GM12865 (cell line): ENCODE measurements at regions not wholly inside any gene's neighbourhood (a gene's known extent, or its start where the extent isn't known, plus 50 kb on each side); places are given as distances from the start of the nearest gene placed in this dataset.
"Not testable (repeated sequence)": the region's sequence is repeated elsewhere in the genome, so short reads cannot be mapped to it uniquely, and the experiment has no call there.

Source experiments
- DNase-seq: peaks from one replicate; pipeline ENCODE4 v3.0.0; 2010; ENCODE audit warnings: low read depth
- H3K4me3 ChIP-seq: 2 replicates; pipeline ENCODE4 v1.5.1; 2011; ENCODE audit warnings: mild to moderate bottlenecking, low read depth, low read length, control low read depth
- TF ChIP-seq, protein P1 (sequence below): IDR thresholded peaks from 2 replicates; pipeline ENCODE4 v1.5.1; 2011; ENCODE audit warnings: low read length, control low read depth, low read depth, inconsistent platforms; ENCODE audit not compliant: insufficient read depth; ENCODE audit errors: missing control alignments

DNA sequence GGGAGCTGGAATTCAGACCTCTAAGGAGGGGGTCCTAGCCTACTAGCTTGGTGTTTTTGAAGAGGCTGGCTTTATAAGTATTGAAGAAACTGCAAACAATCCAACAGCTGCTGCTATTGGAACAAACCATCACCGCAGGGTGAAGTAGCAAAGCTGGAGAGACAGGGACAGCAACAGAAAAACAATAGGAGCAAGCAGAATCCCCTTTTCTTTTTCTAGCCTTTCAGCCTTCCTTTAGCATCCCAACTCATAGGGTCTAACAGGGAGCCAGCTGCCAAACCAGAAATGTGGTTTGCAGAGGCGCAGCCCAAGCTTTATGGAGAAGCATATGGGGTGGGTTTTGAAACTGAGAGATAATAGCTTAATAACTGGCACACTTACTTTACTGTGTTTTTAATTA is 106.2 kb upstream of the CHMP2B start:
- no peak for DNase-seq
- TF ChIP-seq, protein P1, sequence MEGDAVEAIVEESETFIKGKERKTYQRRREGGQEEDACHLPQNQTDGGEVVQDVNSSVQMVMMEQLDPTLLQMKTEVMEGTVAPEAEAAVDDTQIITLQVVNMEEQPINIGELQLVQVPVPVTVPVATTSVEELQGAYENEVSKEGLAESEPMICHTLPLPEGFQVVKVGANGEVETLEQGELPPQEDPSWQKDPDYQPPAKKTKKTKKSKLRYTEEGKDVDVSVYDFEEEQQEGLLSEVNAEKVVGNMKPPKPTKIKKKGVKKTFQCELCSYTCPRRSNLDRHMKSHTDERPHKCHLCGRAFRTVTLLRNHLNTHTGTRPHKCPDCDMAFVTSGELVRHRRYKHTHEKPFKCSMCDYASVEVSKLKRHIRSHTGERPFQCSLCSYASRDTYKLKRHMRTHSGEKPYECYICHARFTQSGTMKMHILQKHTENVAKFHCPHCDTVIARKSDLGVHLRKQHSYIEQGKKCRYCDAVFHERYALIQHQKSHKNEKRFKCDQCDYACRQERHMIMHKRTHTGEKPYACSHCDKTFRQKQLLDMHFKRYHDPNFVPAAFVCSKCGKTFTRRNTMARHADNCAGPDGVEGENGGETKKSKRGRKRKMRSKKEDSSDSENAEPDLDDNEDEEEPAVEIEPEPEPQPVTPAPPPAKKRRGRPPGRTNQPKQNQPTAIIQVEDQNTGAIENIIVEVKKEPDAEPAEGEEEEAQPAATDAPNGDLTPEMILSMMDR: no peak
- H3K4me3 ChIP-seq: no peak overlapping the region

- TF ChIP-seq, protein P1: no peak
- DNase-seq: no peak
- H3K4me3 ChIP-seq: no peak overlapping the region
Observed at GRCh38 chr3:87120236-87120635, 106.9 kb upstream of the CHMP2B start.

GRCh38 chr3:87109465-87109864 is 117.6 kb upstream of the CHMP2B start:
- TF ChIP-seq, protein P1: no peak
- H3K4me3 ChIP-seq: no peak overlapping the region
- DNase-seq: no peak

DNA sequence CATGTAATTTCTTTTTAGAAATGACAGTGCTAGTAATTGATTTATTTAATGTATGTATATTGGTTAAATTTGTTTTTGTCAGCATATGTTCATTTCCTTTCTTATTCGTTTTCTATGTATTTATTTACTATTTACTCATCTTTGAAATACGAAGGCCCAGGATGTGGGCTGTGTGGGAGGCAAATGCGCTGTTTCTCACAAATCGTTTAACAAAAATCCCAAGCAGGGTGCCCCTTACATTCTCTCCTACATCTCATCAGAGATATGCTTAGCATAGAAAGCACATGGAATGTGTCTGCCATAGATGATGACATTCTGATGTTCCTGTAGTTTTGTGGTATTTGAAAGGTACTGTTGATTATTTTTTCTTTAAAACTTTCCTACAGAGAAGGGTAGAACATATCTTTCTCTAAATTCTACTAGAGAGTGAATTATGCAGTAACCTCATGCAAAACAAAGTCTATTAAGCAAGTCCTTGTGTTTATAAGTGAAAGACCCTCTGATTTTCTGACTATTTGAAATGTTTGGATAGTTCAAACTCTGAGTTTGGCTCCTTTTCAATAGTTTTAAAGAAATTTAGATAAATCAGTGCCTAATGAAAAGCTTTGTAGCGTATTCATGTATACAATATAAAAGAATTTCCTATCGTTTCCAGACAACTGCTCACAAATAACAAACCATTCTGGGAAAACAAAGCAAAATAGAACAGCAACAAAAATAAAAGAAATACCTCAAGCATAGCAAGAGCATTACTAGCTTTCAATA is 111.1 kb upstream of the VGLL3 start:
- TF ChIP-seq, protein P1: no peak
- no peak overlapping the region for H3K4me3 ChIP-seq
- DNase-seq: no peak

DNA sequence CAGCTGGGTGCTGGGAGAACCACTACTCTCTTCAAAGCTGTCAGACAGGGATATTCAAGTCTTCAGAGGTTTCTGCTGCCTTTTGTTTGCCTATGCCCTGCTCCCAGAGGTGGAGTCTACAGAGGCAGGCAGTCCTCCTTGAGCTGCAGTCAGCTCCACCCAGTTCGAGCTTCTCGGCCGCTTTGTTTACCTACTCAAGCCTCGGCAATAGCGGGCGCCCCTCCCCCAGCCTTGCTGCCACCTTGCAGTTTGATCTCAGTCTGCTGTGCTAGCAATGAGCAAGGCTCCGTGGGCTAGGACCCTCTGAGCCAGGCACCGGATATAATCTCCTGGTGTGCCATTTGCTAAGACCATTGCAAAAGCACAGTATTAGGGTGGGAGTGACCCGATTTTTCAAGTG is 106.8 kb upstream of the VGLL3 start:
- not testable (repeated sequence) for DNase-seq, H3K4me3 ChIP-seq

- DNase-seq: no peak
- no peak overlapping the region for H3K4me3 ChIP-seq
- TF ChIP-seq, protein P1: no peak
Observed at GRCh38 chr3:87090631-87091030, 99.7 kb upstream of the VGLL3 start.

DNA sequence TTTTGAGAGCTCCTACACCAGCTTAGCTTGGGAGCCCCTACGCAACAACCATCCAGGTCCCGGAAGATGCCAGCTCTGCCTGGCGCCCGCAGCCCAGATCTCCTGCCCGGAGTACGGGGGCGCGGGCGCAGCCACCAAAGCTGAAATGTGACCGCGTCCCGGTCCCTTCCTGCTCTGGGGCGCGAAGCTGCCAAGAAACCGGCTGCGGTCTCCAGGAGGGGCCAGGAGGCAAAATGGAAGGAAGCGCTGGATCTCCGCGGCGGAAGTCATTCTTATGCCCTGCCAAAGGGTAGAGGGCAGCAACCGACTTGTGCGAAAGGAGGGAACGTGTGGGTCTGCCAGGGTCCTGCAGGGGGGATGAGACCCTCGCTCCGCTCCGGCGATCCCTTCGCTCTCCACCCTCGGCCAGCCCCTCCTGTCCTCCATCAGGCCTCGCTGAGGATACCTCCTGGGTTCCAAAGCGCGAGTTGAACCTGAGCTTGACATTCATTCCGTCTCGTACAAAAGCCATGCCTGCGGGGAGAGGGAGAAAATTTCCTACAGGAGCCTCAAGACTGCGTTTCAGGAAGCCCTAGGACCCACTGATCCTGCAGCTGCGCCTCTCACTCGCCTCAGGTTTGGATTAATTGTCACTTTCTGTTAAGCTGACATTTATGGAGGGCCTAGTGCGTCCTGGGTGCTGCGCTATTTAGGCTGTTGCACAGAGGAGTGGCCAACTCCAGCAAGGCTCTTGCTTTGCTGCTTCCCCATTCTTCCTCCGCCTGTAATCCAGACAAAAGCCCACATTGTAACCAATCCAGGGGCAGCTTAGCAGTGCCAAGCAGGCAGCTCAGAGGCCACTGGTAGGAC is 98.3 kb upstream of the VGLL3 start:
- TF ChIP-seq, protein P1: no peak
- DNase-seq: peak; percentile 39
- H3K4me3 ChIP-seq: peak overlapping the region; percentile 64
